HEK293 (cell line): ENCODE measurements at regions not wholly inside any gene's neighbourhood (a gene's known extent, or its start where the extent isn't known, plus 50 kb on each side); places are given as distances from the start of the nearest gene placed in this dataset.

Source experiments
- CTCF ChIP-seq: fragments of 450-650 bp; formaldehyde crosslinking; IDR thresholded peaks from 2 replicates; pipeline ENCODE4 v1.5.1; 2016; ENCODE audit warnings: missing biosample characterization, missing genetic modification characterization
- ZNF473 ChIP-seq: fragments of 450-650 bp; formaldehyde crosslinking; IDR thresholded peaks from 2 replicates; pipeline ENCODE4 v1.5.1; 2017; ENCODE audit warnings: missing biosample characterization, missing genetic modification characterization
- ZNF513 ChIP-seq: fragments of 450-650 bp; IDR thresholded peaks from 2 replicates; pipeline ENCODE4 v1.5.1; 2018; ENCODE audit warnings: missing biosample characterization, missing genetic modification characterization
- ZNF555 ChIP-seq: fragments of 450-650 bp; formaldehyde crosslinking; conservative IDR thresholded peaks from 2 replicates; pipeline ENCODE4 v1.5.1; 2017; ENCODE audit warnings: missing biosample characterization, mild to moderate bottlenecking, missing genetic modification characterization, inconsistent platforms

GRCh38 chr1:38715415-38715814 lies 144.2 kb downstream of the RRAGC start:
- TF ChIP-seq CTCF, result no peak
- TF ChIP-seq ZNF555 (tag by site-specific recombination), result no peak
- TF ChIP-seq ZNF473 (tag by site-specific recombination), result no peak
- TF ChIP-seq ZNF513, result no peak
